Right cardiac atrium (tissue), 5 donors: ENCODE measurements at regions not wholly inside any gene's neighbourhood (a gene's known extent, or its start where the extent isn't known, plus 50 kb on each side); places are given as distances from the start of the nearest gene placed in this dataset.

Source experiments
- ATAC-seq, 2 donors: fragments of 200-7000 bp; cut with Tn5 transposase; one replicate each; pipeline versions ENCODE4 v1.8.0 to v1.9.1; 2020; ENCODE audit warnings: moderate library complexity in 2 of 2, mild to moderate bottlenecking in 1 of 2
- DNase-seq, 3 donors: peaks; one replicate each; pipeline ENCODE4 v3.0.0-alpha.2; 2020
- H3K27ac ChIP-seq: one replicate; pipeline ENCODE4 v1.5.1; 2013; ENCODE audit warnings: mild to moderate bottlenecking, low read length, control low read depth, moderate library complexity
- H3K27me3 ChIP-seq: one replicate; pipeline ENCODE4 v1.6.1; 2013; ENCODE audit not compliant: control insufficient read depth, insufficient read depth
- H3K4me1 ChIP-seq: one replicate; pipeline ENCODE4 v1.6.1; 2013; ENCODE audit warnings: low read length; ENCODE audit not compliant: control insufficient read depth, insufficient read depth
- H3K4me3 ChIP-seq: one replicate; pipeline ENCODE4 v1.5.1; 2013; ENCODE audit warnings: low read length, control low read depth
- H3K9me3 ChIP-seq: one replicate; pipeline ENCODE4 v1.6.1; 2013; ENCODE audit warnings: low read length; ENCODE audit not compliant: control insufficient read depth
- WGBS: extraction: QIAGEN DNeasy Blood & Tissue Kit; methylation state at CpG from one replicate; pipeline ENCODE4 v1.1.7; 2013; 5-methylcytosine and 5-hydroxymethylcytosine counted together
- intact Hi-C, 4 donors: fragments of 100-400 bp; cut with DNase I; formaldehyde crosslinking; loops; one replicate each; pipeline versions ENCODE4 v1.11.0 to v1.14.0; 2022 to 2023
- donor health status: healthy with polysubstance abuse.
- donor health status: DM: no; HTN: yes; CAD: no.
- donor health status: DM: no; HTN: no; CAD: no.
- donor health status: DM: no; HTN: yes; CAD: no; lungs with severe emphysema.
- donor health status: DM: yes; HTN: yes; CAD: no.

DNA sequence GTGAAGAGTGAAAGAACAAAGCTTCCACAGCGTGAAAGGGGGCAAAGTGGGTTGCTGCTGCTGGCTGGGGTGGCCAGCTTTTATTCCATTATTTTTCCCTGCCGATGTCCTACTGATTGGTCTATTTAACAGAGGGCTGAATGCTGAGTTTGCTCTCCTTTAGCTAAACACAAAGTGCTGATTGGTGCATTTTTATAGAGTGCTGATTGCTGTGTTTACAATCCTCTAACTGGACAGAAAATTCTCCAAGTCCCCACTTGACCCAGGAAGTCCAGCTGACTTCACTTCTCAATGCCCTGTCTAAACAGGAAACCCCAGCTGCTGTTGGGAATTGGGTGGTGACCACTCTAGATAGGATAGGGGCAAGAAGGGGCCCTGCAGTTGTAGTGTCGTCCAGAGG lies 335.6 kb upstream of the RBMY1B start:
- no peaks in the 10 kb centered on the region for H3K27me3 ChIP-seq
- ATAC-seq (no peak), DNase-seq (no peak)
- no peaks in the 10 kb centered on the region for H3K9me3 ChIP-seq
- 41% methylated on average over 3 of the region's 3 CpGs for whole genome bisulfite sequencing
- H3K4me1 ChIP-seq: no peaks in the 10 kb centered on the region
- intact Hi-C loops: no loop called here
- no peak overlapping the region for H3K27ac ChIP-seq
- no peak overlapping the region for H3K4me3 ChIP-seq

DNA sequence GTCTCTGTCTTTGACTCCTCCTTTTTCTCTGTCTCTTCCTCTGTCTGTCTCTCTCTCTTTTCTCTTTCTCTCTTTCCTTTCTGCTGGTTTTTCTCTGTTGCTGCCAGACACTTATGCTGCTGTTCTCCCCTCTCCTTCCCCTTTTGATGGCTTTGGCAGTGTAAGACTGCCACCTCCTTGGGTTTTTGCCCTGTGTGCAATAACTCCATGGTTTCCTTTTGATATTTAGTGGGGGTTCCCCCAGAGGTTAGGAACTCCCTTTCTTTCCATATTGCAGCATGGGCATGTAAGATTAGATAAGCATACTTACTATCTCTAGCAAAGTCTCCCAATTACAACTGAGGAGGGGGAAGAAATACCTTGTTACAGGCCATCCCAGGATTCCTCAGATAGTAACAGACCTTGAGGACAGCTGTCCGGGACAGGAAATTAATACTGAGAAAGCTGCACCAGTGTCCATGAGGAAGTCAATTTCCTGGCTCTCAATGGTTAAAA lies 333.8 kb upstream of the RBMY1B start:
- WGBS: 73% methylated on average over 1 of the region's 1 CpG

DNA sequence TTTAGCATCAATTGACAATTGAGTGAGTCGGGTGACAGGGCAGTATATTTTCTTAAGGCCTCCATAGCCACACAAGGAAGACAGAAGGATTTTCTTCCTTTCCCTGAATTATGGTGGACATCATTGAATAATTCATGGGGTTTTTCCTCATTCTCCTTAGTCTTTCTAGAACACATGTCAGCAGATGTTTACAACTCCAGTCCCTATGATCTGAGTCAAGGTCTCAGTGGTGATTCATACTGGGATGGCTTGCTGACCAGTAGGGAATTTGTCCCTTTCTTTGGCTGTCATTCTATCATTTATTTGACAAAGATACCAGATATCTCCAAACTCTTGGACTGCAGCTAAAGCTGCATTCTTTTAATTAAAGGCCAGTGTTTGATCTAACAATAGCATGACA lies 332.9 kb upstream of the RBMY1B start:
- Histone ChIP-seq H3K27me3 (no peaks in the 10 kb centered on the region), H3K4me3 (no peak overlapping the region), H3K4me1 (no peaks in the 10 kb centered on the region), H3K27ac (no peak overlapping the region), H3K9me3 (no peaks in the 10 kb centered on the region)
- ATAC-seq: no peak
- DNase-seq: no peak
- intact Hi-C loops: no loop called here
- 66% methylated on average over 1 of the region's 1 CpG for WGBS

More for the DNA sequence above, 333.8 kb upstream of the RBMY1B start:
- Histone ChIP-seq H3K4me1 (no peaks in the 10 kb centered on the region), H3K4me3 (no peak overlapping the region), H3K27me3 (no peaks in the 10 kb centered on the region), H3K9me3 (no peaks in the 10 kb centered on the region), H3K27ac (no peak overlapping the region)
- DNase-seq (no peak), ATAC-seq (no peak)
- intact Hi-C loops: no loop called here

DNA sequence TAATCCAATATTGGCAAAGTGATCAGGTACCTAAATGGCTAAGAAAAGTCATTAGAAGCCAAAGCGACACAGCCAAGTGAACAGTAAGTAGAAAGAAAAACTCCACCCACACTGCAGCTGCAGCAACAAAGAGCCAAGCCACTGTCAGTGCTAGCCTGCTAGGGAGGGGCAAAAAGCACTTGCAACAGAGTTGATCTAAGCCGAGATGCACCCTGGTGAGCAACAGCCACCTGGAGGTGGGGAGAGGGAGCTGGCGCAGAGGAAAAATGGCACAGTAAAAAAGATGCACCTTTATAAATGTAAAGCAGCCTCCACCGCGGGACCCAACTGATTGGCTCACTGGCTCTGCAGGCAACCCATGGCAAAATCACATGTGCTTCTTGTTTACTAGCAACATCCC lies 330.2 kb upstream of the RBMY1B start:
- H3K27me3 ChIP-seq: no peaks in the 10 kb centered on the region
- H3K4me3 ChIP-seq: no peak overlapping the region
- H3K9me3 ChIP-seq: no peaks in the 10 kb centered on the region
- no peak for DNase-seq
- ATAC-seq: no peak
- WGBS: 69% methylated on average over 5 of the region's 5 CpGs
- no peak overlapping the region for H3K27ac ChIP-seq
- intact Hi-C loops: no loop called here
- H3K4me1 ChIP-seq: no peaks in the 10 kb centered on the region

DNA sequence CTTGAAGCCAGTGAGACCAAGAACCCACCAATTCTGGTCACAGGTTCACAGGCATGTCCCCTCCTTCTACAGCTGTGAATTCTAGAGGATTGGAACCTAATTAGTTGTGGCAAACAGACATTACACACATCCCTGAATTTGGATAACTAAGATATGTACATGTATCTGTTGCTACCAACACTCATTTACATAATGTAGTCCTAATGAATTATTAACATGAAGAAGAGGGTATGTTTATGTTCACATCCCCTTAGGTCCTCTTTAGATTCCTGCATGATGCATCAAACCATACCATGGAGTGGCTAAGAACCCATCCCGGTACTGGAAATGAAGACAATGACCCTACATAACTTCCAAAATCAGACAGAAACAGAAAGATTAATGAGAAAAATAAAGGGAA lies 326.9 kb upstream of the RBMY1B start:
- Histone ChIP-seq H3K27me3 (no peaks in the 10 kb centered on the region), H3K9me3 (no peaks in the 10 kb centered on the region), H3K27ac (no peak overlapping the region), H3K4me3 (no peak overlapping the region), H3K4me1 (no peaks in the 10 kb centered on the region)
- DNase-seq (no peak), ATAC-seq (no peak)
- intact Hi-C loops: no loop called here
- 96% methylated on average over 1 of the region's 1 CpG for WGBS

DNA sequence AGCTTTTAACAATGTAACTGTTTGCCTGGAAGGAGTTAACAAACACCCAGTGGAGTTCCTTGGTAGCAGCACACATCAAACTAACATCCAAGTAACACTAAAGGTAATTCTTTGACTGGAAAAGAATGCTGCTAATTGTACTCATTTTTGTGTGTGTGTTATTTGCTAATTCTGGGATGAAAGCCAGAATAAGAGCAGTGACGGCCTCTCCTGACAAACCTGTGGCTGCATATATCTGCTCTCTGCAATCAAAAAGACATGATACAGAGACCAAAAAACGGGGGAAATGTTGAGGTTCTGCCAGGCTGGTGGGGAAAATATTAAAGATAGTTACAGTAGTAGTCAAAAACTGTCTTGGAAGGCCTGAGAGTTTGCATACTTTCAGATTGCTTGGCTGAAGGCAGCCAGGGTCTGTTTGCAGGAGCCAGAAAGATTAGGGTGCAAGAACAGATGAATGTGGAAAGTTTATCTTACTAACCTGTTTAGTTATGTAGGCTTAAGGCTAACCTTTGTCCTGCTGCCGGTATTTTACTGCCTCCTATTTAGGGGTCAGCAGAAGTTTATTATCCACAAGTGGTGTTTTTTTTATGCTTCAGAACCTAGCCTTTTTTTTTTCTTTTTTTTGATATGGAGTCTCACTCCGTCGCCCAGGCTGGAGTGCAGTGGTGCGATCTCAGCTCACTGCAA lies 325.6 kb upstream of the RBMY1B start:
- no peak for ATAC-seq
- Histone ChIP-seq H3K27me3 (no peaks in the 10 kb centered on the region), H3K4me3 (no peak overlapping the region), H3K9me3 (no peaks in the 10 kb centered on the region), H3K4me1 (no peaks in the 10 kb centered on the region), H3K27ac (no peak overlapping the region)
- intact Hi-C loops: no loop called here
- no peak for DNase-seq
- WGBS: 36% methylated on average over 6 of the region's 6 CpGs

DNA sequence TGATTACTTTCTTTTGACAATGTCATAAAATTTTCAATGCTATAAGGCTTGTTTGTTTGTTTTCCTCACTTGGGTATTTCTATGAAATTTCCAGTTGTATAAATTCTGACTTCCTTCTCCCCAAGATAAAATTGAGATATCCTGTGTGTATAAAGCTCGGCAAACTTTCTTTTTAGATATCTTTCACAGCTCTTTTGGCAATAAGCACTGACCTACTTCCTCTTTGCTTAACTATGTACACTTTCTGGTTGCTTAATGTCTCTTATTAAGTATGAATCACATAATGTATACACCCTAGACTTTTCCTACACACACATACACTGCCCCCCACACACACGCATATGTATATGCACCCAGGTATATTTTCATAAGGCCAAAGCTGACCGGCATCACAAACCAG lies 318.4 kb upstream of the RBMY1B start:
- Histone ChIP-seq H3K27ac (no peak overlapping the region), H3K9me3 (no peaks in the 10 kb centered on the region), H3K27me3 (no peaks in the 10 kb centered on the region), H3K4me3 (no peak overlapping the region), H3K4me1 (no peaks in the 10 kb centered on the region)
- WGBS: 65% methylated on average over 3 of the region's 3 CpGs
- DNase-seq: no peak
- ATAC-seq: no peak
- intact Hi-C loops: no loop called here

DNA sequence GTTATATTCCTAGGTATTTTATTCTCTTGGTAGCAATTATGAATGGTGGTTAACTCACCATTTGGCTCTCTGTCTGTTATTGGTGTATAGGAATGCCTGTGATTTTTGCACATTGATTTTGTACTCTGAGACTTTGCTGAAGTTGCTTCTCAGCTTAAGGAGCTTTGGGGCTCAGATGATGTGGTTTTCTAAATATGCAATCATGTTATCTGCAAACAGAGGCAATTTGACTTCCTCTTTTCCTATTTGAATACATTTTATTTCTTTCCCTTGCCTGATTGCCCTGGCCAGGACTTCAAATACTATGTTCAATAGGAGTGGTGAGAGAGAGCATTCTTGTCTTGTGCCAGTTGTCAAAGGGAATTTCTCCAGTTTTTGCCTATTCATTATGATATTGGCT lies 310.9 kb upstream of the RBMY1B start:
- no peak for ATAC-seq
- Histone ChIP-seq H3K4me3 (no peak overlapping the region), H3K4me1 (no peaks in the 10 kb centered on the region), H3K9me3 (no peaks in the 10 kb centered on the region), H3K27ac (no peak overlapping the region), H3K27me3 (no peaks in the 10 kb centered on the region)
- intact Hi-C loops: no loop called here
- DNase-seq: no peak

DNA sequence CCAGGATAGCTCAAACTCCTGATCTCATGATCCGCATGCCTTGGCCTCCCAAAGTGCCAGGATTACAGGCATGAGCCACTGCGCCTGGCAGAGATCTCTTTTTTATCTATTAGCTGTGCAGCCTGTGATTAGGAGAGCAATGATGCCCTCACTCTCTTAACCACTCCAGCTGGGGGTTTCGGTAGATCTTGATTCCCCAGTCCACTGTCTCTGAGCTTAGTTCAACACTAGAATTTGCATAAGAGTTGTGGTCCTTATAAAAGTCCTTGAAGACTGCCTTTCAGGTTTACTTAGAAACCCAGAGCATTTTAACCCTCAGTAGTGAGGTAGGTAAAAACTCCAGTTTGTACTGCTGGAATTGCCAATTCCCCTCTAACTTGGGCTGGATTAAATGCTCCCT lies 283.3 kb upstream of the RBMY1B start:
- DNase-seq: no peak
- Histone ChIP-seq H3K27ac (no peak overlapping the region), H3K4me3 (no peak overlapping the region), H3K27me3 (no peaks in the 10 kb centered on the region), H3K4me1 (no peaks in the 10 kb centered on the region), H3K9me3 (no peaks in the 10 kb centered on the region)
- intact Hi-C loops: no loop called here
- ATAC-seq: no peak
- WGBS: 59% methylated on average over 3 of the region's 3 CpGs

DNA sequence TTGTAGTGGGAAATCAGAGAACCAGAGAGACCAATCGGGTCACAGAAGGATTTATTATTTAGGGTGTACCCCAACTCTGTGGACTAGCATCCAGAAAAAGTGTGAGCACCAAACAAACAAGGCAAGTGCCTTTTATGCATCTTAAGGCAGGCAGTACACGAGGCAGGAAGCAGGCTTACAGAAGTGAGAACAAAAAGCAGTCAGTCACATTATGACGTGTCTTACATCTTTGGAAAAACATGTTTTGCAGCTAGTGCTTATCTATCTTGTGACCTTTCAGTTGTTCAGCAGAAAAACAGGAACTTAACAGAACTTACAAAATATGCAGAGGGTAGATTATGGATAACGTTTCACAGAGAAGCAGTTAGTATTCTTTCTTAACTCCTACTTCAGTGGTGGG lies 270.9 kb upstream of the RBMY1B start:
- 19% methylated on average over 4 of the region's 4 CpGs for WGBS
- Histone ChIP-seq H3K4me3 (no peak overlapping the region), H3K27ac (no peak overlapping the region), H3K27me3 (no peaks in the 10 kb centered on the region), H3K9me3 (no peaks in the 10 kb centered on the region), H3K4me1 (no peaks in the 10 kb centered on the region)
- DNase-seq: no peak
- intact Hi-C loops: no loop called here
- no peak for ATAC-seq

DNA sequence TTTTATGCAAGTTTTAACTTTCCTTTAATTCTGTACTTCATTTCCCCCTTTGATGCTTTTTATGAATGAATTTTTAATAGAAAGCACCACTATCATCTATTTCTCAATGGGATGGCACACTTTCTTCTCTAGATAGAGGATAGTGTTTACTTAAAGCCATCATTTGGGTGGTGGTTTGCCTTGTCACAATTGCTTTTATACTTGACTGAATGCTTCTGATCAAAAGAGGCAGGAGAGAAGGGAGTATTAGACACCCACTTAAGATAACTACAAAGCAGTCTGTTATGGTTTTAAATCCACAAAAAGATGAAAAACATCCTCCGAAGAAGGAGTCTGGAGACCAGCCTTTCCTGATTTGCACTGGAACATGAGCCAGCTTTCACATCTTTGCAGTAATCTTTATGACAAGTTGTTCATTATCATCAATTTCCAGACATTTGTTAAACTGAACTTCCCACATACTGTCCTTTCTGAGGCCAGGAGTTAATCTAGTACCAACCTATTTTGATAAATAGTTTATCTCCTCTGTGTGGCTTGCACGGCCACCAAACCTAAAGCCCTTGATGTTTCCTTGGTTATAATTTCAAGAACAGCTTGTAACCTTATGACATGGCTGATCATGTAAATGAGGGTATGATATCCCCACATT lies 270.4 kb upstream of the RBMY1B start:
- DNase-seq (no peak), ATAC-seq (no peak)
- H3K9me3 ChIP-seq: no peaks in the 10 kb centered on the region
- intact Hi-C loops: no loop called here
- H3K27me3 ChIP-seq: no peaks in the 10 kb centered on the region
- H3K4me3 ChIP-seq: no peak overlapping the region
- H3K4me1 ChIP-seq: no peaks in the 10 kb centered on the region
- H3K27ac ChIP-seq: no peak overlapping the region
- 58% methylated on average over 2 of the region's 2 CpGs for WGBS

DNA sequence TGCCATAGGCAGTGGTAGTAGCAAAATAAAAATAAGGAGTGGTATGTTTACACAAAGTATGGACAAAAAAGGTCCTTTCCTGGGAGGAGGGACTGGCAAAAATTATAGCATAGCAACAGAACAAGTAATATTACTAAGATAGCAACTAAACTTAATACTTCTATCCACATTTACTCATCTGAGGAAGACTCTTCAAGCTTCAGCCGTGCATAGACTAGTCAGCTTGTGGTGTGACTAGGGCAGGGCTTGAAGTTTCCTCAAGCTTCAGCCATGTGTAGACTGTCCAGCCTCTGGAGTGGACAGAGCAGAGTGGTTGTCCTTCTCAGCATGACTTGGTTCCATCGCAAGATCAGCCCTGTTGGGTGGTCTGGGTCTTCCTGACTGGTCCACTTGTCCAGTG lies 268.3 kb upstream of the RBMY1B start:
- 56% methylated on average over 2 of the region's 2 CpGs for WGBS
- DNase-seq (no peak), ATAC-seq (no peak)

More for the DNA sequence above, 268.3 kb upstream of the RBMY1B start:
- intact Hi-C loops: no loop called here
- Histone ChIP-seq H3K4me3 (no peak overlapping the region), H3K27ac (no peak overlapping the region), H3K27me3 (no peaks in the 10 kb centered on the region), H3K9me3 (no peaks in the 10 kb centered on the region), H3K4me1 (no peaks in the 10 kb centered on the region)
